AG04449 (cell line): ENCODE measurements at regions not wholly inside any gene's neighbourhood (a gene's known extent, or its start where the extent isn't known, plus 50 kb on each side); places are given as distances from the start of the nearest gene placed in this dataset.

ENCODE experiments used
- CTCF ChIA-PET: fragments of 350-600 bp; formaldehyde crosslinking; extraction: SDS; loops from one replicate; lab custom pipeline; 2021; ENCODE audit warnings: antibody characterized with exemption; lab: Yijun Ruan, JAX
- POLR2A ChIA-PET: fragments of 400-600, 350-600 bp; formaldehyde crosslinking; extraction: SDS; loops from one replicate; lab custom pipeline; 2020; ENCODE audit warnings: antibody characterized with exemption, inconsistent platforms; lab: Yijun Ruan, JAX
- DNase-seq: peaks from one replicate; pipeline ENCODE4 v3.0.0-alpha.2; 2010; ENCODE audit warnings: low read depth, low spot score
- H3K4me3 ChIP-seq: 2 replicates; pipeline ENCODE4 v1.5.1; 2011; ENCODE audit warnings: low read depth, mild to moderate bottlenecking, control low read depth, low read length
- CTCF ChIP-seq: IDR thresholded peaks from one replicate; pipeline ENCODE4 v1.5.1; 2011; ENCODE audit warnings: mild to moderate bottlenecking, moderate library complexity, low read length, control low read depth, inconsistent platforms; ENCODE audit not compliant: insufficient read depth; ENCODE audit errors: missing control alignments

GRCh38 chr2:150011161-150011730, 423.7 kb upstream of the MMADHC start:
- ChIA-PET CTCF (no interaction called here), POLR2A (no interaction called here)
- no peak overlapping the region for H3K4me3 ChIP-seq
- DNase-seq, result no peak
- TF ChIP-seq CTCF, result no peak

GRCh38 chr2:150008901-150009300, 421.3 kb upstream of the MMADHC start:
- ChIA-PET CTCF (no interaction called here), POLR2A (no interaction called here)
- no peak for TF ChIP-seq CTCF
- no peak for DNase-seq
- no peak overlapping the region for H3K4me3 ChIP-seq

- ChIA-PET CTCF (no interaction called here), POLR2A (no interaction called here)
- no peak for DNase-seq
- no peak for TF ChIP-seq CTCF
- H3K4me3 ChIP-seq, result no peak overlapping the region
These were observed 420.3 kb upstream of the MMADHC start for GRCh38 chr2:150007815-150008430.

GRCh38 chr2:150006591-150006990, 419.0 kb upstream of the MMADHC start:
- no peak for TF ChIP-seq CTCF
- CTCF ChIA-PET, result no interaction called here
- H3K4me3 ChIP-seq, result no peak overlapping the region
- DNase-seq, result no peak
- POLR2A ChIA-PET, result no interaction called here

GRCh38 chr2:150003544-150003943, 416.0 kb upstream of the MMADHC start:
- ChIA-PET POLR2A (no interaction called here), CTCF (no interaction called here)
- no peak overlapping the region for H3K4me3 ChIP-seq
- no peak for TF ChIP-seq CTCF
- DNase-seq, result no peak

GRCh38 chr2:150001788-150002187, 414.2 kb upstream of the MMADHC start:
- H3K4me3 ChIP-seq, result no peak overlapping the region
- TF ChIP-seq CTCF, result no peak
- ChIA-PET CTCF (no interaction called here), POLR2A (no interaction called here)
- DNase-seq, result no peak
